Body of pancreas (tissue), 4 donors: ENCODE measurements at regions not wholly inside any gene's neighbourhood (a gene's known extent, or its start where the extent isn't known, plus 50 kb on each side); places are given as distances from the start of the nearest gene placed in this dataset.

Source experiments
- ATAC-seq: fragments of 150-250 bp; one replicate; pipeline ENCODE4 v1.9.1; 2016
- DNase-seq, 4 donors: peaks; one replicate each; pipeline ENCODE4 v3.0.0-alpha.2; 2019
- H3K27ac ChIP-seq, 4 donors: fragments of 200-600 bp; sonication (generic); 1 replicate in 3 of 4; 2 replicates in 1 of 4; pipeline versions ENCODE4 v1.5.1 to v1.6.1; 2016 to 2019; ENCODE audit warnings: mild to moderate bottlenecking in 1 of 4, mixed read lengths in 1 of 4, moderate library complexity in 1 of 4
- H3K27me3 ChIP-seq, 2 donors: fragments of 200-600 bp; sonication (generic); one replicate each; pipeline ENCODE4 v1.6.0; 2016; ENCODE audit warnings: mild to moderate bottlenecking in 1 of 2
- H3K36me3 ChIP-seq, 2 donors: fragments of 200-600 bp; sonication (generic); replicated peaks in 1 of 2; 2 replicates each; pipeline ENCODE4 v1.5.1; 2016; ENCODE audit warnings: low read depth in 2 of 2; ENCODE audit not compliant: insufficient read depth in 1 of 2
- H3K4me1 ChIP-seq: fragments of 200-600 bp; sonication (generic); one replicate; pipeline ENCODE4 v1.6.0; 2016
- H3K4me3 ChIP-seq, 2 donors: fragments of 200-600 bp; sonication (generic); 1 replicate in 1 of 2; 2 replicates in 1 of 2; pipeline ENCODE4 v1.5.1; 2016 to 2019
- H3K9me3 ChIP-seq, 3 donors: fragments of 200-600 bp; sonication (generic); 1 replicate in 2 of 3; 2 replicates in 1 of 3; pipeline ENCODE4 v1.5.1; 2016
- POLR2A ChIP-seq, 3 donors: fragments of 450-650 bp; IDR thresholded peaks; one replicate each; pipeline ENCODE4 v1.6.1; 2016; ENCODE audit warnings: antibody characterized with exemption in 3 of 3, mild to moderate bottlenecking in 2 of 3
- WGBS, 2 donors: methylation state at CpG; one replicate each; pipeline ENCODE4 v1.1.5; 2017; 5-methylcytosine and 5-hydroxymethylcytosine counted together
- intact Hi-C: fragments of 100-400 bp; cut with DNase I; formaldehyde crosslinking; loops from one replicate; pipeline ENCODE4 v1.15.1; 2023
- TF ChIP-seq, protein P1 (sequence below), 7 experiments: fragments of 450-650 bp in 4 of 7; fragments of 200-600 bp in 3 of 7; sonication (generic) in 3 of 7; IDR thresholded peaks; one replicate each; pipeline ENCODE4 v1.5.1; 2016 to 2019; ENCODE audit warnings: antibody characterized with exemption in 7 of 7

DNA sequence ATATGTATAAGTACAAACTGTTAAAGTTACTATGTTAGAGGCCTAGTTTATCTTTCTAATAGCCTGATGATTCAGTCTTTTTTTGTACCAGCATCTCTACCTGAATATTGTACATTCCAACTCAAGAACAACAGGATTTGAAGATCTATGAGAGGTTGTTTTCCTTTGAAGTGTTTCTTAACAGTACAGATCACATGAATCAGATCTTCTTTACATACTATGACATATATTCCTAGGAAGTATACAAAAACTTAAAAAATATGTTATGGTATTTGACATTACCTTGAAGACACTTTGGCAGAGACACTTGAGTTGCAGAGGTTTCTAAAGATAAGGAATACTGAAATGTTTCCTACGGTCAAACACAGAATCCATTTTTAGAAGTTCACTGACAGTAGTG lies 1280.9 kb downstream of the KCNT2 start:
- Histone ChIP-seq H3K27ac (no peak overlapping the region), H3K4me3 (no peak overlapping the region), H3K36me3 (no peaks in the 10 kb centered on the region), H3K27me3 (no peaks in the 10 kb centered on the region), H3K9me3 (no peaks in the 10 kb centered on the region), H3K4me1 (no peaks in the 10 kb centered on the region)
- DNase-seq (no peak), ATAC-seq (no peak)
- no peak for TF ChIP-seq POLR2A (IDR thresholded peaks at IDR 0.05)
- TF ChIP-seq, protein P1, sequence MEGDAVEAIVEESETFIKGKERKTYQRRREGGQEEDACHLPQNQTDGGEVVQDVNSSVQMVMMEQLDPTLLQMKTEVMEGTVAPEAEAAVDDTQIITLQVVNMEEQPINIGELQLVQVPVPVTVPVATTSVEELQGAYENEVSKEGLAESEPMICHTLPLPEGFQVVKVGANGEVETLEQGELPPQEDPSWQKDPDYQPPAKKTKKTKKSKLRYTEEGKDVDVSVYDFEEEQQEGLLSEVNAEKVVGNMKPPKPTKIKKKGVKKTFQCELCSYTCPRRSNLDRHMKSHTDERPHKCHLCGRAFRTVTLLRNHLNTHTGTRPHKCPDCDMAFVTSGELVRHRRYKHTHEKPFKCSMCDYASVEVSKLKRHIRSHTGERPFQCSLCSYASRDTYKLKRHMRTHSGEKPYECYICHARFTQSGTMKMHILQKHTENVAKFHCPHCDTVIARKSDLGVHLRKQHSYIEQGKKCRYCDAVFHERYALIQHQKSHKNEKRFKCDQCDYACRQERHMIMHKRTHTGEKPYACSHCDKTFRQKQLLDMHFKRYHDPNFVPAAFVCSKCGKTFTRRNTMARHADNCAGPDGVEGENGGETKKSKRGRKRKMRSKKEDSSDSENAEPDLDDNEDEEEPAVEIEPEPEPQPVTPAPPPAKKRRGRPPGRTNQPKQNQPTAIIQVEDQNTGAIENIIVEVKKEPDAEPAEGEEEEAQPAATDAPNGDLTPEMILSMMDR (IDR thresholded peaks at IDR 0.05), result no peak
- 49 to 56% methylated on average over 1 of the region's 1 CpG for WGBS, 2 donors
- intact Hi-C loops, result no loop called here

DNA sequence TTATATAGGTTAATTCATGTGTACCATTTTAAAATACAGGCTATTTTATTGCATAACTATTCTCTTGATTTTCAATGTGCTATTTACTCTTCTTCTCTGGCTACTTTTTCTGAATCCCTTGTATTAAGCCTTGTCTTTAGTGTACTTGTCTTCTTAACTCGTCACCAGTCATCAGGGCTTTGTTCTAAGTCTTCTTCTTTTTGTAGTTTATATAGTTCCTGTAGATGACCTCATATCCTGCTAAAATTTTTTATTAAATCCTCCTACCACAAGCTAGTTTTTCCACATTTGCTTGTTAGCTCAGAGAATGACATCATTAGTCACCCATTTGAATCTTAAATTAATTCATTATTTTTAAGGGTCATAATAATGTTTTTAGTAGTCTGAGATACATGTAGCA lies 1281.9 kb downstream of the KCNT2 start:
- no peak overlapping the region for H3K27ac ChIP-seq
- no peak for TF ChIP-seq POLR2A (IDR thresholded peaks at IDR 0.05)
- TF ChIP-seq, protein P1 (IDR thresholded peaks at IDR 0.05), result no peak
- no peaks in the 10 kb centered on the region for H3K36me3 ChIP-seq
- no peak for ATAC-seq
- no peaks in the 10 kb centered on the region for H3K27me3 ChIP-seq
- 30 to 50% methylated on average over 1 of the region's 1 CpG for WGBS, 2 donors
- H3K4me1 ChIP-seq, result no peaks in the 10 kb centered on the region
- H3K4me3 ChIP-seq, result no peak overlapping the region
- no peak for DNase-seq
- intact Hi-C loops, result no loop called here
- no peaks in the 10 kb centered on the region for H3K9me3 ChIP-seq

DNA sequence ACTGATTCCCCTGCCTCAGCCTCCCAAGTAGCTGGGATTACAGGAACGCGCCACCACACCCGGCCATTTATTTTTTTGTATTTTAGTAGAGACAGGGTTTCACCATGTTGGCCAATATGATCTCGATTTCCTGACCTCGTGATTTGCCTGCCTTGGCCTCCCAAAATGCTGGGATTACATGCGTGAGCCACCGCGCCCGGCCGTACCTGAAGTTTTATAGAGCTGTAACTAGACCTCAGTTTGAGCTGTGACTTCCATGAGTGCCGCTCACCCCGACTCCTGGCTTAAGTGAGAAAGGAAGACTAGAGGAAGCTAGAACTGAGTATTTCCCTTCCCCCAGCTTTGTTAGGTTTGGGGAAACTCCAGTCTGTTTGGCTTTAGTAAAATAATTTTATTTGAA lies 1283.1 kb downstream of the KCNT2 start:
- DNase-seq (no peak), ATAC-seq (no peak)
- Histone ChIP-seq H3K9me3 (no peaks in the 10 kb centered on the region), H3K4me3 (no peak overlapping the region), H3K27me3 (no peaks in the 10 kb centered on the region), H3K27ac (no peak overlapping the region), H3K4me1 (no peaks in the 10 kb centered on the region), H3K36me3 (no peaks in the 10 kb centered on the region)
- 83 to 84% methylated on average over 12 of the region's 12 CpGs for WGBS, 2 donors
- intact Hi-C loops, result no loop called here
- TF ChIP-seq, protein P1 (IDR thresholded peaks at IDR 0.05), result no peak
- no peak for TF ChIP-seq POLR2A (IDR thresholded peaks at IDR 0.05)

DNA sequence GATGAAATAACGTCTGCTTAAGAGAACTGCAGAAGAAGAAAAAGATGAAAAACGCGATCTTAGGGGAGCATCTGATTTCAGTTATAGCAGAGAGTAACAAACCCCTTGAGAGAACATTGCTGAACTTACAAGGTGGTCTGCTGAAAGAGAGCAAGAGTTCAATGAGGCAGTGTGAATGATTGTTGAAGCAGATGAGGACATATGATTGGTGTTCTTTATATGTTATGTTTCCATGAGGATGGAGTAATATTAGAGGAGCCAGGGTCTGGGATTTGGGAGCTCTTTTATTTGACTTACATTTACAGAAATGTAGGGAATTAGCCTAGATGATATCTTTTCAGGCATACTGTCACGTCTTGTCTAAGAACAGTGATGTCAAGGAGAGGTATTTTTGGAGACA lies 1302.0 kb downstream of the KCNT2 start:
- H3K9me3 ChIP-seq, result no peaks in the 10 kb centered on the region
- no peak overlapping the region for H3K4me3 ChIP-seq
- no peaks in the 10 kb centered on the region for H3K36me3 ChIP-seq
- no peak for DNase-seq
- no peak overlapping the region for H3K27ac ChIP-seq
- TF ChIP-seq, protein P1 (IDR thresholded peaks at IDR 0.05), result no peak
- no peak for TF ChIP-seq POLR2A (IDR thresholded peaks at IDR 0.05)
- 33 to 57% methylated on average over 4 of the region's 4 CpGs for WGBS, 2 donors
- H3K4me1 ChIP-seq, result no peaks in the 10 kb centered on the region
- H3K27me3 ChIP-seq, result no peaks in the 10 kb centered on the region
- ATAC-seq, result no peak
- intact Hi-C loops, result no loop called here

DNA sequence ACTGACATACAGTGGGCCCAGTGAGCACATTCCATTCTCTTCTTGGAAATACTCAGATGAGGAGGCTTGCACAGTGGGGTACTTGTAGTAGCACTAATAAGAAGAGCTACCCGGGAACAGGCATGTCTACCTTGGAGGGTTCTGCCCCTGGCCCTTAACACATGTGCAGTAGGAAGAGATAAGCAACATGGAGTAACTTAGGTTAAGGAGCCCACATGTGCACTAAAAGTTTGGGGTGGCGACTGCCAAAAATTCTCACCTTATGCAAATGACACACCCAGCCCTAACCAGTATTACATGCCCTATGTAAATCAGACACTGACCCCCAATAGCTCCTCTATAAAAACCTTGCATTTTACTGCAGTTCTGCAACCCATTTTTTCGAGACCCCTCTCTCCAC lies 1313.3 kb downstream of the KCNT2 start:
- no peak overlapping the region for H3K4me3 ChIP-seq
- no peak overlapping the region for H3K27ac ChIP-seq
- no peaks in the 10 kb centered on the region for H3K36me3 ChIP-seq
- H3K9me3 ChIP-seq, result no peaks in the 10 kb centered on the region
- no peak for TF ChIP-seq POLR2A (IDR thresholded peaks at IDR 0.05)
- TF ChIP-seq, protein P1 (IDR thresholded peaks at IDR 0.05), result no peak
- ATAC-seq (no peak), DNase-seq (no peak)
- intact Hi-C loops, result no loop called here
- no peaks in the 10 kb centered on the region for H3K27me3 ChIP-seq
- WGBS, 2 donors, result 70 to 73% methylated on average over 3 of the region's 3 CpGs
- H3K4me1 ChIP-seq, result no peaks in the 10 kb centered on the region
